ENCODE measurements at regions not wholly inside any gene's neighbourhood (a gene's known extent, or its start where the extent isn't known, plus 50 kb on each side); places are given as distances from the start of the nearest gene placed in this dataset.

- DNase-seq (ENCODE audit: low read depth): no peak
These were observed 56.9 kb downstream of the RDH14 start for GRCh38 chr2:18503376-18504228.

DNA sequence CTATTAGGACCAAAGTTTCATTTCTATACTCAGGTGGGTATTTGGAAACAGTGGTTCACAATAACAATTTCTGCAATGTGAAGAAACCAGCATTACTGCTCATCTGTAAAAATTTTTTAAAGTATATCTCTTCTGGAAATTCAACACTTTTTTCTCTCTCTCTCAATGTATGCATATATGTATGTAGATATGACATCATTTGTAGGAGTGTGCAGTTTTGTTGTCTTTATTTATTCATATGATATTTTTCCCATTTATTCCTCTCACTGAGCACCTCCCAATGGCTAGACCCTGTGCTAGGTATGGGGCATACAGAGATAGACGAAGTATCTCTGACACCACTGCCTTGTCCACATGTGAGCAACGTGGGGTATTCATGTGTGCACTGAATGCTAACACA lies 58.3 kb downstream of the RDH14 start:
- no peak for DNase-seq (ENCODE audit: low read depth)

- DNase-seq (ENCODE audit: low read depth): no peak
These were observed 58.7 kb downstream of the RDH14 start for GRCh38 chr2:18501729-18502128.

DNA sequence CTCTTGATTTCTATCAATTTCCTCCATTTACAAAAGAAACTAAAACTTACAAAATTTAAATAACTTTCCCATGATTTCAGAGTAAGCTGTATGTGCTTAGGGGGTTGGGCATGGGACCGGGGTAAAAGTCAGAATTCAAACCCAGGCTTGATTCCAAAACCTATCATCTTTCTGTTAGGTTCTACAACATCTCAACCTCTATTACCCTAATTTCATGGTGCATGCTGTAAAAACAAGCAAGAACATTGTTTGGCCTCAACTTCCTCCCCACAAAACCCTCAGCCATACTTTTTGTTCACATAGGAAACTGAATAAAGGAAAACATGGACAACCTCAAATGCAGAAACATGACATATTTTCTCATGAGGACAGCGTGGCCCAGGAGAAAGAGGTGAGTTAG lies 59.3 kb downstream of the RDH14 start:
- no peak for DNase-seq (ENCODE audit: low read depth)

DNA sequence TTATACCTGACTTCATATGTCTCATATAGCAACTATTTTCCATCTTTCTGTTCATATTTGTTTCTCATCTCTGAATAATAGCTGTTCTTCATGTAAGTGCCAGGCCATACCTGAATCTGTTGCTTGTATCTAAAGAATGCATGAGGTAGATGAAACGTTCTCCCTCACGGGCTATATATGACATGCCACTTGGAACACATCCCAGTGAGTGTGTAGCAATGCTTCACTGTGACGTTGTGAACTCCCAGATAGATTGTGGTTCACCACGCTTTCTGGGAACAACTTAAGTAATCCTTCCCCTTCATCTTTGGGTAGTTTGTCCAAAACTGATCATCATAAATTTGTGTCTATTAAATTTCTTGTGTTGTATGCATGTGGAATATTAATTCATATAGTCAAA lies 60.1 kb downstream of the RDH14 start:
- no peak for DNase-seq (ENCODE audit: low read depth)

- DNase-seq (ENCODE audit: low read depth): no peak
These were observed 61.9 kb downstream of the RDH14 start for GRCh38 chr2:18498531-18498930.

GRCh38 chr2:18496516-18496915 lies 63.9 kb downstream of the RDH14 start:
- DNase-seq (ENCODE audit: low read depth): no peak

GRCh38 chr2:18495058-18495457 lies 65.4 kb downstream of the RDH14 start:
- no peak for DNase-seq (ENCODE audit: low read depth)

DNA sequence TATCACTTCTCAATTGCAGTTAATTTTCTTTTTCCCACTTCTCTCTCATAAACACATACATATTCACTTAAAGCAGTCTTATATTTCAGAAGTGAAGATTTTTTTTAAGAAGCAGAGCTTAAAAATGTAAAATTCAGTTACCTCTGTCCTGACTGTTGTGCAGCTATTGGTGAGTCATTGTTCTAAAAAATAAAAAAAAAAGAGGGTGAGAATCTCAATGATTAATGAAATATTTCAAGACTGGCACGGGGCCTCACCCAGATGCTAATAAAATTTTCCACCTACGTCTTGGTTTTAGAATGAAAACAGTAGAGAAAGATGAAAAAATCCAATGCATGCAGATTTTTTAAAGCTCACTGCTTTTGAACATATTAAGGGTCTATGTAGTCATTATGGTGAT lies 67.7 kb downstream of the RDH14 start:
- no peak for DNase-seq (ENCODE audit: low read depth)

- no peak for DNase-seq (ENCODE audit: low read depth)
These were observed 68.9 kb downstream of the RDH14 start for GRCh38 chr2:18491577-18491976.

DNA sequence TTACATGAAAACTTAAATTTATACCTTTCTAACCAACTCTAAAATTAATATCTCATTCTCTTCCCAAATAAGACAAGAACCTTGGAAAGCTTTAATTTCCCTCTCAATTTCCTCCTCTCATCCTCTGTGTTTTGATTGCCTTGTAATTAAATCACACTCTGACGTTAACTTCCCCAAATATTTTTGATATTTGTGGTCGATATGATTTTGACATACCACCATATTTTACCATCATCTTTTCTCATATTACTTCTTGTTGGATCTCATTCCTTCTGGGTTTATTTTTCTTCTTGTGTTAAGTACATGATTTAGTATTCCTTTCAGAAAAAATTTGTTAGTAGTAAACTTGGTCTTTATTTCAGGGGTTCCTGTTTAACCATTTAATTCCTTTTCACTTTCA lies 69.6 kb downstream of the RDH14 start:
- DNase-seq (ENCODE audit: low read depth): no peak

DNA sequence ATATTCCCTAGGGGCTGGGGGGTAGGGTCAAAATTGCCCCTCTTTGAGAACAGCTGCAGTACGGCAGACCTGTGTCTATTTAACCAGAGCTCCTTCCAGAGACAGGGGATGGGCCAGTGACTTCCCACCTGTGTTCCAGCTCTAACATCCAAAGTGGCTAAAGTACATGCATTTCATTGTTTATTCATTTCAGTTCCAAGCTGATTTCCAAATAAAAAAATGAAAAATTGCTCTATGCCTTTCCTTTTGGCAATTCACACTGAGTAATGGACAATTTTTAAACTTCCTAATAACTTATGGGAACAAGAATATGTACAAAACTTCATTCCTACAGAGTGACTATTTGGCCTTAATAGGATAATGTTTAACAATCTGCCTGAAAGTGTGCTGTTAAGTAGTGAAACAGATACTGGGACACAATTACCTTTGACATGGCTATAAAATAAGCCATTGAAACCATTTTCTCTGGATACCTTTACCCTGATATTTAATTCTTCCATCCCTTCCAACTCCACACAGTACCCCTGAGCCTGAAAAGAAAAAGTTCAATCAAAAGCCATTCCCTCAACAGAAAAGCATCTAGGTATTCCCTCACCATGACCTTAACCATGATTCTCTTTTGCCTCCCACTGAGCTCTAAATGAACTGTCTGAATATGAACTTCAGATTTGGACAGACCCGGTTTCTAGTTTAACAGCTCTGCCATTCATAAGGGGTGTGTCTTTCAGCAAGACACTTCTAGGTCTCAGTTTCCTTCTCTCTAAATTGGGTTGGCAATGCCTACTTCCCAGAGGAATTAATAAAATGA lies 73.1 kb downstream of the RDH14 start:
- no peak for DNase-seq (ENCODE audit: low read depth)

GRCh38 chr2:18484625-18485024 lies 75.8 kb downstream of the RDH14 start:
- no peak for DNase-seq (ENCODE audit: low read depth)

DNA sequence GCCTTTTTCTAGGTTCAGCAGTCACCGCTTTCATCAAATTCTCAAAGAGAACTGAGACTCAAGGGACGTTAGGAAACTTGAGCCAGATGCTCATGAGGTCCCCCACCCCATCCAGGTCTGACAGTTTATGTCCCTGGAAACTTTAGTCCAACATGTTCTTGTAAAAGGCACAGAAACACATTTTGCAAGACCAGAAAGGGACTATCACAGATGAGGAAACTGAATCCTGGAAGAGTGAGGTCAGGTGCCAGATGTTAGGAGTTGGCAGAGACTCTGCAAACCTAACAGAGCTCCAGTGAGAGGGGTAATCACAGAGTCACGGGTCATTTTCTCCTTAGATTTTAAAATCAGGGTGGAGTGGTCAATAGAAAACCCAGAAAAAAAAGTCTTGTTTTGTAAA lies 76.6 kb downstream of the RDH14 start:
- no peak for DNase-seq (ENCODE audit: low read depth)

GRCh38 chr2:18482666-18483065 lies 77.8 kb downstream of the RDH14 start:
- DNase-seq (ENCODE audit: low read depth): no peak

- DNase-seq (ENCODE audit: low read depth): no peak
These were observed 80.5 kb downstream of the RDH14 start for GRCh38 chr2:18479947-18480369.

DNA sequence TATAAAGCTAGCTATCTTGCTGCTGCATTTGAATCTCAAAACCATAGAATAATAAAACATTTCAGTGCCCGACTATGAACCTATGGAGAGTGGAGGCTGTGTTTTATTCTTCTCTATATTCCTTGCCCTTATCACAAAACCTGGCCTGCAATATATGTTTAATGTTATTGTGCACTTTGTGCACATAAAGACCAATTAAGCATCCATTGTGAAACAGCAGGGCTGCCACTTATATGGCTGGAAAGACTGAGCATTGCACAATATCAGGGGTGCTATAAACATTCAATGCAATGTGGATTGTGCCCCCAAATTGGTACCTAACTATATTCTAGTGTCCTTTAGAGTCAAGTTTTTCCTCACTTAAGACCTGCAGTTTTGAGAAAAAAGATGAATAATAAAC lies 83.2 kb downstream of the RDH14 start:
- DNase-seq (ENCODE audit: low read depth): no peak

- DNase-seq (ENCODE audit: low read depth): no peak
These were observed 84.0 kb downstream of the RDH14 start for GRCh38 chr2:18476484-18476883.

GRCh38 chr2:18475884-18476283 lies 84.6 kb downstream of the RDH14 start:
- no peak for DNase-seq (ENCODE audit: low read depth)

DNA sequence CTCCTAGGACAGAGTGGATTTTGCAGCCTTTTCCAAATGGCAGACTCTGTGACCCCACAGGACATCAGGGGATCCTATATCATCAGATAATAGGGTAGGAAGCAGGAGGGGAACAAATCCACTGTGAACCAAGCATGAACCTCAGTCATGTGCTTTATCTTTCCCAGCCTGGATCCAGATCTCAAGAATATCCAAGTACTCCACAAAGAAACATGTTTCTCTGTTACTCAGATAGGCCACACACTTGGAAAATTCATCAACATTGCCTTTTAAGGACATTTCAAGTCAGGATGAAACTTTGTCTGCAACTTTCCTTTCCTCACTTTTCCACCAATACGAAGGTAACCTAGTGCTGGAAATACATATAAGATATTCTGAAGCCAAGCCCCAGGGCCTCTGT lies 85.8 kb downstream of the RDH14 start:
- DNase-seq (ENCODE audit: low read depth): no peak

DNA sequence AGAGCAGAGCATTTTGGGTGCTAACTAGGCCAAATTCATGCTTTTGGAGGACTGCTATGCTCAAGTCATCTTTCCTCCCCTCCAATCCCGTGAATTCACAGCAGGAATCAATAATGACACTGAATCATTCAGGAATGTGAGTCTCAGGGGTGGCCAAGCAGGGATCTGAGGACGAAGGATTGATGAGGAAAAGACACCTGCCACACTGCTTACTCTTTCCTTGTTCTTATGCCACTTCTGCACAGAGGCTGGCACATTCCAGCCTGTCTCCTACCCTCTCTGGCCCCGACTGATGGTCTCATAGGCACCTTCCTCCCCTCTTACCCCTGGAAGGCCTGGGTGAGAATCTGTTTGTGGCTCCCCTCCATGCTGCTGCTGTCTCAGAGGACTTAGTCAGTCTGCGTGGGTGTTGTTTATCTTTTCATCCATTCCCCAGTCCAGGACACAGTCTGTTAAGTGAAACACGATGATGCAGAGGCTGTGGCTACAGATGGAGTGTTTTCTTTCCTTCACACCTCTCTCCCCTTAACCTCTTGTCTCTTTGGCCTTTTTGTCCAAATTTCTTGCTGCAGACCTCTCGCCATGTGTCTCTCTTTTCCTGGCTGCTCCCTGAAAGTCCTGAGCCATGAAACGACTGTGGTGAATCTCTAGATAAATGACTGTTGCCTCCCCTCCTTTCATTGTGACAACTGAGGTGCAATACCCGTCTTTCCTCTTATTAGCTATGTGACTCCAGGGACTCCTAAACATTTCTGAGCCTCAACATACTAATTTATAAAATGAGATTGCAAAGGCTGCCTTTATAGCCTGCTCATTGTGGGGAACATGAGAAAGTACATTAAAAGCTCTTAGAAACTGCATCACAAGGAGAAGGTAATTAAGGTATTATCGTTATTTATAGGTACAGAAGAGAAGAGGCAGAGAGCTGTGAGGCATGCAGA lies 86.9 kb downstream of the RDH14 start:
- no peak for DNase-seq (ENCODE audit: low read depth)

- DNase-seq (ENCODE audit: low read depth): no peak
These were observed 92.6 kb downstream of the RDH14 start for GRCh38 chr2:18467749-18468360.
